ENCODE measurements at regions not wholly inside any gene's neighbourhood (a gene's known extent, or its start where the extent isn't known, plus 50 kb on each side); places are given as distances from the start of the nearest gene placed in this dataset.
A peak's percentile ranks its signal among the peaks of the same experiment; 100 is the strongest.
"Not testable (repeated sequence)": the region's sequence is repeated elsewhere in the genome, so short reads cannot be mapped to it uniquely, and the experiment has no call there.

- no peak for ATAC-seq (replicated peaks)
- Mint-ChIP-seq H3K27ac (no peak overlapping the region), H3K36me3 (ENCODE audit: low read depth) (no peaks in the 10 kb centered on the region), H3K9me3 (no peaks in the 10 kb centered on the region), H3K27me3 (no peaks in the 10 kb centered on the region), H3K4me3 (no peak overlapping the region), H3K4me1 (no peaks in the 10 kb centered on the region)
Observed at GRCh38 chr13:111005364-111005763, 90.5 kb upstream of the ANKRD10 start.

GRCh38 chr13:111004444-111004843 lies 89.6 kb upstream of the ANKRD10 start:
- Mint-ChIP-seq H3K27me3 (no peaks in the 10 kb centered on the region), H3K27ac (no peak overlapping the region), H3K4me3 (no peak overlapping the region), H3K4me1 (no peaks in the 10 kb centered on the region), H3K36me3 (ENCODE audit: low read depth) (no peaks in the 10 kb centered on the region), H3K9me3 (no peaks in the 10 kb centered on the region)
- ATAC-seq (replicated peaks) = no peak

- H3K27ac Mint-ChIP-seq = no peak overlapping the region
- H3K4me1 Mint-ChIP-seq = no peaks in the 10 kb centered on the region
- H3K4me3 Mint-ChIP-seq = no peak overlapping the region
- no peaks in the 10 kb centered on the region for H3K36me3 Mint-ChIP-seq (ENCODE audit: low read depth)
- H3K9me3 Mint-ChIP-seq = no peaks in the 10 kb centered on the region
- ATAC-seq (replicated peaks) = no peak
- peaks cover 3% of the 10 kb centered on the region for H3K27me3 Mint-ChIP-seq
Observed at GRCh38 chr13:111001636-111002035, 86.8 kb upstream of the ANKRD10 start.

GRCh38 chr13:110993788-110994187 lies 78.9 kb upstream of the ANKRD10 start:
- no peaks in the 10 kb centered on the region for H3K9me3 Mint-ChIP-seq
- H3K4me3 Mint-ChIP-seq = no peak overlapping the region
- H3K36me3 Mint-ChIP-seq (ENCODE audit: low read depth) = no peaks in the 10 kb centered on the region
- ATAC-seq (replicated peaks) = no peak
- peaks cover 11% of the 10 kb centered on the region for H3K27me3 Mint-ChIP-seq
- H3K4me1 Mint-ChIP-seq = no peaks in the 10 kb centered on the region
- no peak overlapping the region for H3K27ac Mint-ChIP-seq

GRCh38 chr13:110991991-110992508 lies 77.2 kb upstream of the ANKRD10 start:
- Mint-ChIP-seq H3K9me3 (no peaks in the 10 kb centered on the region), H3K4me3 (no peak overlapping the region), H3K36me3 (ENCODE audit: low read depth) (no peaks in the 10 kb centered on the region), H3K4me1 (no peaks in the 10 kb centered on the region), H3K27ac (no peak overlapping the region), H3K27me3 (peaks cover 12% of the 10 kb centered on the region)
- ATAC-seq (replicated peaks) = no peak

- Mint-ChIP-seq H3K4me3 (no peak overlapping the region), H3K27ac (no peak overlapping the region), H3K27me3 (peaks cover 8% of the 10 kb centered on the region), H3K9me3 (no peaks in the 10 kb centered on the region), H3K4me1 (no peaks in the 10 kb centered on the region), H3K36me3 (ENCODE audit: low read depth) (no peaks in the 10 kb centered on the region)
- ATAC-seq (replicated peaks) = no peak
Observed at GRCh38 chr13:110989331-110989730, 74.5 kb upstream of the ANKRD10 start.

GRCh38 chr13:110985541-110985940 lies 70.7 kb upstream of the ANKRD10 start:
- Mint-ChIP-seq H3K4me1 (no peaks in the 10 kb centered on the region), H3K27me3 (peaks cover 23% of the 10 kb centered on the region), H3K4me3 (no peak overlapping the region), H3K27ac (no peak overlapping the region), H3K9me3 (no peaks in the 10 kb centered on the region), H3K36me3 (ENCODE audit: low read depth) (no peaks in the 10 kb centered on the region)
- no peak for ATAC-seq (replicated peaks)

- Mint-ChIP-seq H3K27me3 (peaks cover 23% of the 10 kb centered on the region), H3K9me3 (no peaks in the 10 kb centered on the region), H3K4me3 (no peak overlapping the region), H3K27ac (no peak overlapping the region), H3K4me1 (no peaks in the 10 kb centered on the region), H3K36me3 (ENCODE audit: low read depth) (no peaks in the 10 kb centered on the region)
- ATAC-seq (replicated peaks) = no peak
Observed at GRCh38 chr13:110984798-110985197, 69.9 kb upstream of the ANKRD10 start.

- Mint-ChIP-seq H3K9me3 (no peaks in the 10 kb centered on the region), H3K27me3 (peaks cover 23% of the 10 kb centered on the region), H3K27ac (no peak overlapping the region), H3K4me1 (no peaks in the 10 kb centered on the region), H3K36me3 (ENCODE audit: low read depth) (no peaks in the 10 kb centered on the region), H3K4me3 (no peak overlapping the region)
- no peak for ATAC-seq (replicated peaks)
Observed at GRCh38 chr13:110984381-110984780, 69.5 kb upstream of the ANKRD10 start.

GRCh38 chr13:110983241-110983640 lies 68.4 kb upstream of the ANKRD10 start:
- Mint-ChIP-seq H3K36me3 (ENCODE audit: low read depth) (no peaks in the 10 kb centered on the region), H3K4me3 (no peak overlapping the region), H3K4me1 (no peaks in the 10 kb centered on the region), H3K27ac (no peak overlapping the region), H3K9me3 (no peaks in the 10 kb centered on the region), H3K27me3 (peaks cover 27% of the 10 kb centered on the region)
- no peak for ATAC-seq (replicated peaks)

GRCh38 chr13:110981379-110981778 lies 66.5 kb upstream of the ANKRD10 start:
- Mint-ChIP-seq H3K4me1 (no peaks in the 10 kb centered on the region), H3K36me3 (ENCODE audit: low read depth) (no peaks in the 10 kb centered on the region), H3K4me3 (no peak overlapping the region), H3K9me3 (no peaks in the 10 kb centered on the region), H3K27ac (no peak overlapping the region), H3K27me3 (peaks cover 23% of the 10 kb centered on the region)
- ATAC-seq (replicated peaks) = no peak

- H3K27me3 Mint-ChIP-seq = peaks cover 23% of the 10 kb centered on the region
- H3K4me3 Mint-ChIP-seq = no peak overlapping the region
- H3K9me3 Mint-ChIP-seq = no peaks in the 10 kb centered on the region
- no peaks in the 10 kb centered on the region for H3K4me1 Mint-ChIP-seq
- no peak overlapping the region for H3K27ac Mint-ChIP-seq
- ATAC-seq (replicated peaks) = no peak
- no peaks in the 10 kb centered on the region for H3K36me3 Mint-ChIP-seq (ENCODE audit: low read depth)
Observed at GRCh38 chr13:110980921-110981320, 66.1 kb upstream of the ANKRD10 start.

- H3K27me3 Mint-ChIP-seq = peaks cover 21% of the 10 kb centered on the region
- H3K27ac Mint-ChIP-seq; H3K36me3 Mint-ChIP-seq (ENCODE audit: low read depth); H3K4me3 Mint-ChIP-seq; H3K9me3 Mint-ChIP-seq; H3K4me1 Mint-ChIP-seq; ATAC-seq (replicated peaks): not testable (repeated sequence)
Observed at GRCh38 chr13:110979149-110979548, 64.3 kb upstream of the ANKRD10 start.

GRCh38 chr13:110978390-110978789 lies 63.5 kb upstream of the ANKRD10 start:
- peaks cover 15% of the 10 kb centered on the region for H3K27me3 Mint-ChIP-seq
- ATAC-seq (replicated peaks) = peak; percentile 32

GRCh38 chr13:110976785-110977184 lies 61.9 kb upstream of the ANKRD10 start:
- Mint-ChIP-seq H3K4me1 (peaks cover 8% of the 10 kb centered on the region), H3K9me3 (no peaks in the 10 kb centered on the region), H3K4me3 (no peak overlapping the region), H3K27ac (no peak overlapping the region), H3K27me3 (peaks cover 12% of the 10 kb centered on the region), H3K36me3 (ENCODE audit: low read depth) (no peaks in the 10 kb centered on the region)
- ATAC-seq (replicated peaks) = no peak

More at GRCh38 chr13:110978390-110978789, 63.5 kb upstream of the ANKRD10 start:
- H3K4me3 Mint-ChIP-seq = no peak overlapping the region
- H3K4me1 Mint-ChIP-seq = peaks cover 3% of the 10 kb centered on the region
- no peaks in the 10 kb centered on the region for H3K9me3 Mint-ChIP-seq
- no peaks in the 10 kb centered on the region for H3K36me3 Mint-ChIP-seq (ENCODE audit: low read depth)
- no peak overlapping the region for H3K27ac Mint-ChIP-seq
